Stomach (tissue), 4 donors: ENCODE measurements at regions not wholly inside any gene's neighbourhood (a gene's known extent, or its start where the extent isn't known, plus 50 kb on each side); places are given as distances from the start of the nearest gene placed in this dataset.

ENCODE experiments used
- CTCF ChIP-seq, 7 experiments: fragments of 450-650 bp in 4 of 7; fragments of 200-600 bp in 3 of 7; sonication (generic) in 3 of 7; IDR thresholded peaks; one replicate each; pipeline ENCODE4 v1.5.1; 2016 to 2019; ENCODE audit warnings: antibody characterized with exemption in 7 of 7, control low read depth in 2 of 7, mild to moderate bottlenecking in 1 of 7
- POLR2A ChIP-seq, 4 donors: fragments of 450-650 bp; IDR thresholded peaks; one replicate each; pipeline ENCODE4 v1.6.1; 2016; ENCODE audit warnings: antibody characterized with exemption in 4 of 4, control low read depth in 2 of 4, mild to moderate bottlenecking in 1 of 4, moderate library complexity in 1 of 4

DNA sequence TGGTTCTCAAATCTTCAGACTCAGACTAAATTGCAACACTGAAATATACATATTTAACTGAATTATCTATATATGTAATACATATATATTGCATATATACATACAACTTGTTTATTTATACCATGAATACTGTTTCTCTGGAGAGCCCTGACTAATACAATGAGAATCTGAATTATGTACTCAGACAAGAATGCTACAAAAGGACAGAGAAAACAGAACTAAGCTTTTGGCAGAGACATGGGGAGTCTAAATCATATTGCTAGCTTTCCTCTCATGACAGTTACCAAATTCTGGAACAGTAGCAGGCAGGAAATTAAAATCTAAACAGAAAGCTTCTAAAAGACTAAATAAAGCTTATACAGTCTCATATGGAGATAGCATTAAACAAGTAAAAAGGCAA is 142.4 kb upstream of the KCNMB2 start:
- TF ChIP-seq CTCF (IDR thresholded peaks at IDR 0.05) (no peak), POLR2A (IDR thresholded peaks at IDR 0.05) (no peak)
